ENCODE measurements at regions not wholly inside any gene's neighbourhood (a gene's known extent, or its start where the extent isn't known, plus 50 kb on each side); places are given as distances from the start of the nearest gene placed in this dataset.

DNA sequence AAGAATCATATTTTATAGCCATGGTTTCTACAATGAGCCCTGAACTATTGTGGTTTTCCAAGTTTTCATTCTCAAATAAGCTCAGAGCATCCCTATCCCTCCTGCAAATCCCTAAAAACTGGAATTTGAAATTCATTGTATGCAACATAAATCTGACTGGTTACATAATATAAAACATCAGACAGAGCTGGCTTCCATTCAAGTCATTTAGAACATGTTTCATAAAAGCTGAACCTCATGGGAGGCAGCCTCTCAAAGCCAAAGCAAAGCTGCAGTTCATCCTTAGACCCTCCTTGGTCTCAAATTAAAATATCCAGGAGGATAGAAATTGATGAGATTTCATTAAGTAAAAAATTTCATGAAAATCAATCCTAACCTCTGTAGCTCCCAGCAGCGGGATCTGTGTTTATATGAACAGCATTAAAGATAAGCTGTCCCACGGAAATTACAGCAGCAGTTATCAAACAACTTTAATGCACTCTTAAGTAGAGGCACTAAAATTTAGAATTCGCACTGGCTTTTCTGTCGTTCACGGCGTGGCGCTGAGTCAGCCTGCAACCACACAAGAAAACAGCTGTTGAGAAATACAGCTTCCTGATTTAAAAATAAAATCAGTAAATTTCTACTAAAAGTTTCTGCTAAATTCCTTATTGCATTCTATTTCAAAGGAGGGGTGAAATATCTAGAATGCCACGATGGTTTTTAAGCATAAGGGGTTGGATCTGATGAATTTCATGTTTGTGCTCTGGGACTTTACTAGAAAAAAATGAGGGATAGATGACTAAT is 99.9 kb upstream of the TIAM1 start:
- no peak for TF ChIP-seq CTCF (IDR thresholded peaks at IDR 0.05; ENCODE audit: low read depth, low read length, poor library complexity, severe bottlenecking)
- no peak for TF ChIP-seq EZH2phosphoT487 (IDR thresholded peaks at IDR 0.05; ENCODE audit: borderline replicate concordance, low read length)
